B cell (primary cell): ENCODE measurements at regions not wholly inside any gene's neighbourhood (a gene's known extent, or its start where the extent isn't known, plus 50 kb on each side); places are given as distances from the start of the nearest gene placed in this dataset.
"Not testable (repeated sequence)": the region's sequence is repeated elsewhere in the genome, so short reads cannot be mapped to it uniquely, and the experiment has no call there.

ENCODE experiments used
- ATAC-seq: fragments of 200-7000 bp; cut with Tn5 transposase; one replicate; pipeline ENCODE4 v1.10.0; 2021; ENCODE audit warnings: low read depth, mild to moderate bottlenecking, moderate number of reproducible peaks, moderate library complexity
- CTCF ChIA-PET: fragments of 350-600 bp; sonication (Branson Sonifier 250); formaldehyde crosslinking; loops from one replicate; lab custom pipeline; 2021; ENCODE audit warnings: antibody characterized with exemption, inconsistent platforms; lab: Charles Lee
- POLR2A ChIA-PET: fragments of 350-600 bp; sonication (Branson Sonifier 250); formaldehyde crosslinking; loops from one replicate; lab custom pipeline; 2021; ENCODE audit warnings: antibody characterized with exemption; lab: Charles Lee
- DNase-seq: peaks from one replicate; pipeline ENCODE4 v3.0.0; 2013
- H2AFZ ChIP-seq: 2 replicates; pipeline ENCODE4 v1.6.1; 2012; ENCODE audit warnings: mild to moderate bottlenecking, low read depth, low read length; ENCODE audit not compliant: insufficient read depth, poor library complexity, severe bottlenecking
- H3K27ac ChIP-seq, 2 donors: 1 replicate in 1 of 2; 2 replicates in 1 of 2; pipeline ENCODE4 v1.5.1; 2012 to 2013; ENCODE audit warnings: low read length in 2 of 2, mild to moderate bottlenecking in 2 of 2, moderate library complexity in 1 of 2
- H3K27me3 ChIP-seq, 4 experiments: fragments of 200-600 bp in 1 of 4; sonication (generic) in 1 of 4; replicated peaks in 1 of 4; 1 replicate in 2 of 4; 2 replicates in 2 of 4; pipeline versions ENCODE4 v1.6.1 to v1.7.0; 2013 to 2016; ENCODE audit warnings: low read length in 3 of 4, mild to moderate bottlenecking in 2 of 4, mixed read lengths in 1 of 4, moderate library complexity in 1 of 4; ENCODE audit not compliant: insufficient read depth in 4 of 4, control insufficient read depth in 3 of 4; ENCODE audit errors: control extremely low read depth in 1 of 4
- H3K36me3 ChIP-seq, 2 experiments: replicated peaks in 1 of 2; 1 replicate in 1 of 2; 2 replicates in 1 of 2; pipeline versions ENCODE4 v1.6.1 to v1.7.1; 2013; ENCODE audit warnings: low read length in 1 of 2; ENCODE audit not compliant: insufficient read depth in 2 of 2, control insufficient read depth in 1 of 2; ENCODE audit errors: control extremely low read depth in 1 of 2, extremely low read depth in 1 of 2
- H3K4me1 ChIP-seq, 2 donors: fragments of 200-600 bp in 1 of 2; sonication (generic) in 1 of 2; 1 replicate in 1 of 2; 2 replicates in 1 of 2; pipeline versions ENCODE4 v1.5.1 to v1.6.1; 2013 to 2017; ENCODE audit warnings: low read length in 2 of 2; ENCODE audit not compliant: control insufficient read depth in 2 of 2, insufficient read depth in 2 of 2
- H3K4me2 ChIP-seq: replicated peaks from 2 replicates; pipeline ENCODE3; 2012; ENCODE audit warnings: mild to moderate bottlenecking, low read depth, low read length; ENCODE audit not compliant: poor library complexity, severe bottlenecking
- H3K4me3 ChIP-seq, 5 experiments: fragments of 200-600 bp in 1 of 5; sonication (generic) in 1 of 5; 1 replicate in 3 of 5; 2 replicates in 2 of 5; pipeline versions ENCODE4 v1.5.1 to v1.7.0; 2011 to 2016; ENCODE audit warnings: low read length in 4 of 5, mild to moderate bottlenecking in 4 of 5, low read depth in 2 of 5, control low read depth in 1 of 5, moderate library complexity in 1 of 5; ENCODE audit not compliant: insufficient read depth in 1 of 5; ENCODE audit errors: control extremely low read depth in 1 of 5, extremely low read depth in 1 of 5
- H3K79me2 ChIP-seq: fragments of 200-600 bp; sonication (generic); one replicate; pipeline ENCODE4 v1.6.0; 2016; ENCODE audit warnings: low read length; ENCODE audit not compliant: control insufficient read depth, insufficient read depth
- H3K9ac ChIP-seq: fragments of 200-600 bp; sonication (generic); 2 replicates; pipeline ENCODE4 v1.6.1; 2017; ENCODE audit warnings: mild to moderate bottlenecking, low read length, moderate library complexity
- H3K9me3 ChIP-seq, 3 donors: one replicate each; pipeline versions ENCODE4 v1.6.1 to v1.7.1; 2013; ENCODE audit warnings: low read length in 2 of 3; ENCODE audit not compliant: control insufficient read depth in 2 of 3, insufficient read depth in 1 of 3; ENCODE audit errors: control extremely low read depth in 1 of 3
- H4K20me1 ChIP-seq: 2 replicates; pipeline ENCODE4 v1.6.0; 2012; ENCODE audit warnings: mild to moderate bottlenecking, low read length; ENCODE audit not compliant: insufficient read depth, control insufficient read depth, poor library complexity, severe bottlenecking
- H3K27ac Mint-ChIP-seq: one replicate; pipeline ENCODE4 v1.8.0; 2021; ENCODE audit warnings: mixed read lengths
- H3K27me3 Mint-ChIP-seq: one replicate; pipeline ENCODE4 v1.8.0; 2021; ENCODE audit warnings: mixed read lengths
- H3K4me1 Mint-ChIP-seq: one replicate; pipeline ENCODE4 v1.8.0; 2021; ENCODE audit warnings: mixed read lengths
- H3K4me3 Mint-ChIP-seq: one replicate; pipeline ENCODE4 v1.8.0; 2021; ENCODE audit warnings: mixed read lengths
- H3K9me3 Mint-ChIP-seq: one replicate; pipeline ENCODE4 v1.8.0; 2022; ENCODE audit warnings: mixed read lengths; ENCODE audit not compliant: insufficient read depth
- EZH2 ChIP-seq: IDR thresholded peaks from 2 replicates; pipeline ENCODE4 v1.6.1; 2012; ENCODE audit warnings: borderline replicate concordance, low read depth, mild to moderate bottlenecking, moderate library complexity, low read length; ENCODE audit not compliant: insufficient read depth, poor library complexity, severe bottlenecking
- WGBS: methylation state at CpG from one replicate; pipeline ENCODE4 v1.1.5; 2013; ENCODE audit warnings: missing lambda C conversion rate; ENCODE audit not compliant: insufficient coverage; 5-methylcytosine and 5-hydroxymethylcytosine counted together
- intact Hi-C: fragments of 100-400 bp; cut with micrococcal nuclease; formaldehyde crosslinking; loops from one replicate; pipeline ENCODE4 v1.10.0; 2022
- TF ChIP-seq, protein P1 (sequence below): fragments of 200-600 bp; IDR thresholded peaks from one replicate; pipeline ENCODE4 v1.8.0; 2022; ENCODE audit warnings: antibody characterized with exemption, mild to moderate bottlenecking

- Mint-ChIP-seq H3K4me1 (no peaks in the 10 kb centered on the region), H3K9me3 (no peaks in the 10 kb centered on the region), H3K27me3 (no peaks in the 10 kb centered on the region), H3K27ac (no peak overlapping the region), H3K4me3 (no peak overlapping the region)
- POLR2A ChIA-PET: no interaction called here
- no peak for DNase-seq
- TF ChIP-seq, protein P1, sequence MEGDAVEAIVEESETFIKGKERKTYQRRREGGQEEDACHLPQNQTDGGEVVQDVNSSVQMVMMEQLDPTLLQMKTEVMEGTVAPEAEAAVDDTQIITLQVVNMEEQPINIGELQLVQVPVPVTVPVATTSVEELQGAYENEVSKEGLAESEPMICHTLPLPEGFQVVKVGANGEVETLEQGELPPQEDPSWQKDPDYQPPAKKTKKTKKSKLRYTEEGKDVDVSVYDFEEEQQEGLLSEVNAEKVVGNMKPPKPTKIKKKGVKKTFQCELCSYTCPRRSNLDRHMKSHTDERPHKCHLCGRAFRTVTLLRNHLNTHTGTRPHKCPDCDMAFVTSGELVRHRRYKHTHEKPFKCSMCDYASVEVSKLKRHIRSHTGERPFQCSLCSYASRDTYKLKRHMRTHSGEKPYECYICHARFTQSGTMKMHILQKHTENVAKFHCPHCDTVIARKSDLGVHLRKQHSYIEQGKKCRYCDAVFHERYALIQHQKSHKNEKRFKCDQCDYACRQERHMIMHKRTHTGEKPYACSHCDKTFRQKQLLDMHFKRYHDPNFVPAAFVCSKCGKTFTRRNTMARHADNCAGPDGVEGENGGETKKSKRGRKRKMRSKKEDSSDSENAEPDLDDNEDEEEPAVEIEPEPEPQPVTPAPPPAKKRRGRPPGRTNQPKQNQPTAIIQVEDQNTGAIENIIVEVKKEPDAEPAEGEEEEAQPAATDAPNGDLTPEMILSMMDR: no peak
- no peak for TF ChIP-seq EZH2
- no peak overlapping the region for H3K27ac ChIP-seq
- H3K79me2 ChIP-seq: no peaks in the 10 kb centered on the region
- H2AFZ ChIP-seq: no peak overlapping the region
- H3K9me3 ChIP-seq: no peaks in the 10 kb centered on the region
- no peak for ATAC-seq
- H3K4me2 ChIP-seq: no peak overlapping the region
- no peak overlapping the region for H3K4me3 ChIP-seq
- no peak overlapping the region for H3K9ac ChIP-seq
- CTCF ChIA-PET: no interaction called here
- no peaks in the 10 kb centered on the region for H3K36me3 ChIP-seq
- WGBS: no CpG with 5 or more reads among the region's 1 CpG
- H3K4me1 ChIP-seq: no peaks in the 10 kb centered on the region
- no peaks in the 10 kb centered on the region for H4K20me1 ChIP-seq
- intact Hi-C loops: no loop called here
- no peaks in the 10 kb centered on the region for H3K27me3 ChIP-seq
Measured at GRCh38 chr12:90672081-90672480, 282.9 kb downstream of the CCER1 start.

GRCh38 chr12:90663949-90664348 is 291.0 kb downstream of the CCER1 start:
- H3K4me1 ChIP-seq, POLR2A ChIA-PET, H3K27me3 Mint-ChIP-seq, H3K9me3 ChIP-seq, H3K27ac Mint-ChIP-seq, H3K4me2 ChIP-seq, ATAC-seq, H3K4me1 Mint-ChIP-seq, H2AFZ ChIP-seq, H3K9me3 Mint-ChIP-seq, H4K20me1 ChIP-seq, H3K79me2 ChIP-seq, H3K9ac ChIP-seq, H3K27ac ChIP-seq, H3K4me3 ChIP-seq, H3K4me3 Mint-ChIP-seq, intact Hi-C loops, H3K36me3 ChIP-seq, H3K27me3 ChIP-seq, DNase-seq, CTCF ChIA-PET: not testable (repeated sequence)
- WGBS: 100% methylated on average over 2 of the region's 7 CpGs
